Immature natural killer cell (primary cell): ENCODE measurements at regions not wholly inside any gene's neighbourhood (a gene's known extent, or its start where the extent isn't known, plus 50 kb on each side); places are given as distances from the start of the nearest gene placed in this dataset.
"Not testable (repeated sequence)": the region's sequence is repeated elsewhere in the genome, so short reads cannot be mapped to it uniquely, and the experiment has no call there.

Experiments
- DNase-seq, 3 donors: peaks; one replicate each; pipeline ENCODE4 v3.0.0; 2022; ENCODE audit warnings: mixed read lengths in 1 of 3
- H3K27ac Mint-ChIP-seq, 6 donors: one replicate each; pipeline ENCODE4 v1.8.0; 2020; ENCODE audit warnings: mixed read lengths in 6 of 6, mild to moderate bottlenecking in 5 of 6, inconsistent platforms in 4 of 6, moderate library complexity in 3 of 6
- H3K27me3 Mint-ChIP-seq, 3 donors: one replicate each; pipeline ENCODE4 v1.8.0; 2020 to 2021; ENCODE audit warnings: low read depth in 3 of 3, mild to moderate bottlenecking in 3 of 3, mixed read lengths in 3 of 3, moderate library complexity in 3 of 3, inconsistent platforms in 1 of 3
- H3K36me3 Mint-ChIP-seq, 3 donors: one replicate each; pipeline ENCODE4 v1.8.0; 2020; ENCODE audit warnings: mixed read lengths in 3 of 3, inconsistent platforms in 2 of 3, mild to moderate bottlenecking in 2 of 3
- H3K4me1 Mint-ChIP-seq, 2 donors: one replicate each; pipeline ENCODE4 v1.8.0; 2020; ENCODE audit warnings: inconsistent platforms in 2 of 2, mild to moderate bottlenecking in 2 of 2, mixed read lengths in 2 of 2, moderate library complexity in 1 of 2
- H3K4me3 Mint-ChIP-seq, 5 donors: one replicate each; pipeline ENCODE4 v1.8.0; 2020; ENCODE audit warnings: mild to moderate bottlenecking in 5 of 5, mixed read lengths in 5 of 5, inconsistent platforms in 3 of 5, moderate library complexity in 3 of 5
- H3K9me3 Mint-ChIP-seq, 6 donors: one replicate each; pipeline ENCODE4 v1.8.0; 2020; ENCODE audit warnings: mild to moderate bottlenecking in 6 of 6, mixed read lengths in 6 of 6, inconsistent platforms in 4 of 6, moderate library complexity in 3 of 6

- H3K4me1 Mint-ChIP-seq = no peaks in the 10 kb centered on the region
- H3K9me3 Mint-ChIP-seq = peaks cover 0 to 5% (median 0%) of the 10 kb centered on the region in 6 donors
- H3K4me3 Mint-ChIP-seq = no peak overlapping the region
- peaks cover 0 to 2% (median 0%) of the 10 kb centered on the region in 3 donors for H3K27me3 Mint-ChIP-seq
- DNase-seq = no peak
- no peak overlapping the region for H3K27ac Mint-ChIP-seq
- no peaks in the 10 kb centered on the region for H3K36me3 Mint-ChIP-seq
Observed at GRCh38 chr5:87752362-87752761, 339.6 kb upstream of the CCNH start.

DNA sequence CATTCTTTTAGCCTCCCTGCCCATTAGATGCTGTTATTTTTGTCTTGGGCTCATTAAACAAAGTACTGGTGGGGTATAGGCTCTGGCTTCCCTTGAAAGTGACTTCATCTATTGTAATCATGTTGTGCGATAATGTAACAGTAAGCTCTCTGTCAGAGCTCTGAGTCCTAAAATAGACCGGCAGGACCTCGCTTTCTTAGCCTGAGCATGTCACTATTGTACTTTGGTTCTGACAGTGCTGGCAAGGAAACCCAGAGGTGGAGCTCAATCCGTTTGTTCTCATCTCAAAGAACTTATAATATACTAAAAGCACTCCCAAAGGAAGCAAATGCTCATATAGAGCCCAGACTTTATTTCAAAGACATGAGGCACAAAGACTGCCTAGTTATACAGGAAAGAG, 339.1 kb upstream of the CCNH start:
- Mint-ChIP-seq H3K27ac (no peak overlapping the region), H3K4me3 (no peak overlapping the region), H3K36me3 (no peaks in the 10 kb centered on the region), H3K27me3 (peaks cover 0 to under 1% (median 0%) of the 10 kb centered on the region in 3 donors), H3K4me1 (no peaks in the 10 kb centered on the region), H3K9me3 (peaks cover 0 to 5% (median 0%) of the 10 kb centered on the region in 6 donors)
- no peak for DNase-seq

GRCh38 chr5:87746891-87747377, 334.2 kb upstream of the CCNH start:
- H3K27ac Mint-ChIP-seq = no peak overlapping the region
- H3K27me3 Mint-ChIP-seq = no peaks in the 10 kb centered on the region

DNA sequence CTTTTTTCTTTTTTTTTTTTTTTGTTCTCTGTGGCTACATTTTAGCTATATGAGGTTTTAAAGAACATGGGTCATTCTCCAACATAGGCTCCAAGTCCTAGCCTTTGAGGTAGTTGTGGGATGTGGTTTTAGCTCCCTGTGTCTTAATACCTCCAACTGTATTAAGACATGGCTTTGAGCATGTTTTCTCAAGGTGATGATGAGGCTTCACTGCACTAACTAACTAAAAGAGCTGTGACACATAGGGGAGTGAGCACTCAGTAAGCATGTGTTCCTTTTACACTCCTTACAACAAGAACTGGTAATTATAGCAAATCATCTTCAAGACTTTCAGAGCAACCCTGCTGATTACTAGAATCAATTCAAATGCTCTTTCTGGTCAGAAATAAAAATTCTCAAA, 333.6 kb upstream of the CCNH start:
- H3K4me1 Mint-ChIP-seq = no peaks in the 10 kb centered on the region
- no peak for DNase-seq

More at GRCh38 chr5:87746891-87747377, 334.2 kb upstream of the CCNH start:
- Mint-ChIP-seq H3K4me3 (no peak overlapping the region), H3K36me3 (no peaks in the 10 kb centered on the region), H3K9me3 (peaks cover 0 to 2% (median 0%) of the 10 kb centered on the region in 6 donors), H3K4me1 (no peaks in the 10 kb centered on the region)
- DNase-seq = no peak

GRCh38 chr5:87741881-87742280, 329.2 kb upstream of the CCNH start:
- DNase-seq = no peak
- Mint-ChIP-seq H3K27ac (no peak overlapping the region), H3K4me1 (no peaks in the 10 kb centered on the region), H3K9me3 (peaks cover 0 to 3% (median 0%) of the 10 kb centered on the region in 6 donors), H3K4me3 (no peak overlapping the region), H3K27me3 (peaks cover 0 to 2% (median 0%) of the 10 kb centered on the region in 3 donors), H3K36me3 (no peaks in the 10 kb centered on the region)

More for the DNA sequence above, 333.6 kb upstream of the CCNH start:
- no peaks in the 10 kb centered on the region for H3K36me3 Mint-ChIP-seq
- no peaks in the 10 kb centered on the region for H3K27me3 Mint-ChIP-seq
- H3K4me3 Mint-ChIP-seq = no peak overlapping the region
- peaks cover 0 to 3% (median 0%) of the 10 kb centered on the region in 6 donors for H3K9me3 Mint-ChIP-seq
- H3K27ac Mint-ChIP-seq = no peak overlapping the region

GRCh38 chr5:87735923-87736322, 323.2 kb upstream of the CCNH start:
- no peak for DNase-seq
- Mint-ChIP-seq H3K9me3 (no peaks in the 10 kb centered on the region), H3K4me3 (no peak overlapping the region), H3K36me3 (no peaks in the 10 kb centered on the region), H3K4me1 (no peaks in the 10 kb centered on the region), H3K27ac (no peak overlapping the region), H3K27me3 (peaks cover 0 to 3% (median 2%) of the 10 kb centered on the region in 3 donors)

DNA sequence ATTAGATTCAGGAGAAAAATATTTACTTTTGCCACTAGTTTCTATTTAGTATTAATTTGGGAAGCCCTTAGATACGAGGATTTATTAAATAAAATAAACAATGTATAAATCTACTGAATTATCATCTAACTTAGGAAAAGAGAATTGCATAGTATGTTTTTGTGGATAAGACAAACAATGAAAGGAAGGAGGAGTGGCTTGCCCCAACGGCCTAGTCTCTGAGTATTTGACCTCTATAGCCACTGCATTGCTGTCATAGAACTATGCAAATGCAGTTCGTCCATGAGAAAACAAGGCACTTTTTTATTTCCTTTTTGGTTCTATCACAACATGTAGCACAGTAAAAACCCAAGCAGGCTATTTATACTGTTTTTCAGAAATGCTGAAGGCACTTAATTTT, 321.2 kb upstream of the CCNH start:
- Mint-ChIP-seq H3K4me1 (no peaks in the 10 kb centered on the region), H3K27ac (no peak overlapping the region), H3K27me3 (peaks cover 0 to 3% (median 2%) of the 10 kb centered on the region in 3 donors), H3K36me3 (no peaks in the 10 kb centered on the region), H3K4me3 (no peak overlapping the region), H3K9me3 (no peaks in the 10 kb centered on the region)
- DNase-seq = no peak

- peaks cover 0 to 3% (median 2%) of the 10 kb centered on the region in 3 donors for H3K27me3 Mint-ChIP-seq
- no peaks in the 10 kb centered on the region for H3K4me1 Mint-ChIP-seq
- H3K9me3 Mint-ChIP-seq = no peaks in the 10 kb centered on the region
- H3K36me3 Mint-ChIP-seq = no peaks in the 10 kb centered on the region
- H3K4me3 Mint-ChIP-seq = no peak overlapping the region
- no peak overlapping the region for H3K27ac Mint-ChIP-seq
- no peak for DNase-seq
Observed at GRCh38 chr5:87732875-87733768, 320.4 kb upstream of the CCNH start.

DNA sequence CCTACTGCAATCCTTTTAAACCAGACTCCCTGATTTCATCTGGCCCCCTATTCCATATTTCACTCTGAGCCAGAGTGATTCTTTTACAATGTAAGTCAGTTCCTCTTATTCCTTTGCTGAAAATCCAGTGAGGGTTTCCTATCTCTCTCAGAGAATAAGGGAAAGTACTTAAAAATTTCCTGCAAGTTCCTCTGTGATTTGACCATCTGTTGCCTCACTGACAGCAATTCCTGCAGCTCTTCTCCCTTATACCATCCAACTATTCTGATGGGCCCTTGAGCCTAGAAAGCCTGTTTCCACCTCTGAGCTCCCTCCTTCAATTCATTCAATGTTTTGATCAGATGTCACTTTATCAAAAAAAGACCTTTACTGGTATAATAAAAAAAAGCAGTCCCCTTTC, 317.1 kb upstream of the CCNH start:
- no peak for DNase-seq
- no peak overlapping the region for H3K4me3 Mint-ChIP-seq
- H3K4me1 Mint-ChIP-seq = no peaks in the 10 kb centered on the region
- no peaks in the 10 kb centered on the region for H3K9me3 Mint-ChIP-seq
- peaks cover 0 to 5% (median 0%) of the 10 kb centered on the region in 3 donors for H3K27me3 Mint-ChIP-seq
- no peaks in the 10 kb centered on the region for H3K36me3 Mint-ChIP-seq
- H3K27ac Mint-ChIP-seq = no peak overlapping the region

- Mint-ChIP-seq H3K27me3 (peaks cover 0 to 2% (median 1%) of the 10 kb centered on the region in 3 donors), H3K36me3 (no peaks in the 10 kb centered on the region), H3K4me1 (no peaks in the 10 kb centered on the region)
Observed at GRCh38 chr5:87722286-87722685, 309.6 kb upstream of the CCNH start.

DNA sequence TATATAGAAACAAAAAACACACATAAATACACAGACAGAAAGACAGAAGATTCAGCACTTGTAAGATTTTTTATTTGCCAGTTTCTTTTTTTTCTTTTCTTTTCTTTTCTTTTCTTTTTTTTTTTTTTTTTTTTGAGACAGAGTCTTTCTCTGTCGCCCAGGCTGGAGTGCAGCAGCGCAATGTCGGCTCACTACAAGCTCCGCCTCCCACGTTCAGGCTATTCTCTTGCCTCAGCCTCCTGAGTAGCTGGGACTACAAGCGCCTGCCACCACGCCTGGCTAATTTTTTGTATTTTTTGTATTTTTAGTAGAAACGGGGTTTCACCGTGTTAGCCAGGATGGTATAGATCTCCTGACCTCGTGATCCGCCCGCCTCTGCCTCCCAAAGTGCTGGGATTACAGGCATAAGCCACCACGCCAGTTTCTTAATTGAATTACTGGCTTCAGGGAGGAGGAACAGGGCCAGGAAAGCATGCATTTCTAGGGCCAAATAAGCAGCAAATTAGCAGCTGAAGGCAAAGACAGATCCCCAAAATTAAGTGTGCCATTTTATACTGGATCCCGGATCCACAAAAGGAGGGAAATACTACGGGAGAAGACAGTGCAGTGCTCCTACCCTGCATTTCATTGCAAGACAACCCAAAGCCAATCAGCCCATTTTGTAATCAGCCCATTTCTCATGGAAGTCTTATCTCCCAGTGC, 305.6 kb upstream of the CCNH start:
- H3K9me3 Mint-ChIP-seq = not testable (repeated sequence)

More at GRCh38 chr5:87722286-87722685, 309.6 kb upstream of the CCNH start:
- H3K9me3 Mint-ChIP-seq = peaks cover 2 to 8% (median 8%) of the 10 kb centered on the region in 6 donors
- DNase-seq = no peak
- no peak overlapping the region for H3K4me3 Mint-ChIP-seq
- no peak overlapping the region for H3K27ac Mint-ChIP-seq

DNA sequence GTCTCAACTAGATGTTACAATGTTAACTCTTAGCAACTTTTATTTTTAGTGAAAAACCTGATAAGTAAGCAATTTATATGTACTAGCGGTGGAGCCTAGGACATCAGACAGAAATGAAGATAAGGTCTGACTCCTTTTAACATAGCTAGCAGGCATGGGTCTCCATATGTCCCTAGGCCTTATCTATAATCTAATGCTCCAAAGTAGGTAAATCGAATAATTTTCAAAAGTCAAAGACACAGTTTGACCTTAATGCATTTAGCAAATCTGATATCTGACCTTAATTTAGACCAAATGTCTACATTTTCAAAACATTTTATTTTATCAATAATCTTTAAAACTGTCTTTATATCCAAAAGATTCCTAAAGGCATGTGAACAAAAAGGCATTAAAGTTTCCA, 305.0 kb upstream of the CCNH start:
- Mint-ChIP-seq H3K36me3 (no peaks in the 10 kb centered on the region), H3K4me3 (no peak overlapping the region), H3K27ac (no peak overlapping the region), H3K4me1 (no peaks in the 10 kb centered on the region), H3K27me3 (peaks cover 0 to 1% (median 0%) of the 10 kb centered on the region in 3 donors), H3K9me3 (peaks cover 2 to 8% (median 8%) of the 10 kb centered on the region in 6 donors)
- DNase-seq = no peak

More for the DNA sequence above, 305.6 kb upstream of the CCNH start:
- H3K36me3 Mint-ChIP-seq, H3K27me3 Mint-ChIP-seq, DNase-seq, H3K4me1 Mint-ChIP-seq, H3K27ac Mint-ChIP-seq, H3K4me3 Mint-ChIP-seq: not testable (repeated sequence)

GRCh38 chr5:87705876-87706275, 293.1 kb upstream of the CCNH start:
- Mint-ChIP-seq H3K27me3 (peaks cover 0 to 2% (median 2%) of the 10 kb centered on the region in 3 donors), H3K9me3 (peaks cover 2 to 11% (median 4%) of the 10 kb centered on the region in 6 donors), H3K4me3 (no peak overlapping the region), H3K27ac (no peak overlapping the region), H3K4me1 (no peaks in the 10 kb centered on the region), H3K36me3 (no peaks in the 10 kb centered on the region)
- DNase-seq = no peak

- no peaks in the 10 kb centered on the region for H3K4me1 Mint-ChIP-seq
- peaks cover 0 to 15% (median 8%) of the 10 kb centered on the region in 6 donors for H3K9me3 Mint-ChIP-seq
- no peak overlapping the region for H3K4me3 Mint-ChIP-seq
- no peak overlapping the region for H3K27ac Mint-ChIP-seq
- no peak for DNase-seq
- H3K27me3 Mint-ChIP-seq = peaks cover 0 to 3% (median 2%) of the 10 kb centered on the region in 3 donors
- H3K36me3 Mint-ChIP-seq = no peaks in the 10 kb centered on the region
Observed at GRCh38 chr5:87686975-87687374, 274.2 kb upstream of the CCNH start.
